Type B pancreatic cell (in vitro differentiated cells): ENCODE measurements at regions not wholly inside any gene's neighbourhood (a gene's known extent, or its start where the extent isn't known, plus 50 kb on each side); places are given as distances from the start of the nearest gene placed in this dataset.
A peak's percentile ranks its signal among the peaks of the same experiment; 100 is the strongest.

Experiments
- DNase-seq: peaks from one replicate; pipeline ENCODE4 v3.0.0; 2021; ENCODE audit warnings: mixed read lengths; ENCODE audit not compliant: unreplicated experiment; ENCODE audit errors: extremely low spot score
- H3K27ac Mint-ChIP-seq: 2 replicates; pipeline ENCODE4 v1.8.0; 2021; ENCODE audit warnings: mild to moderate bottlenecking, mixed read lengths
- H3K27me3 Mint-ChIP-seq: 2 replicates; pipeline ENCODE4 v1.8.0; 2021; ENCODE audit warnings: mixed read lengths
- H3K36me3 Mint-ChIP-seq: 2 replicates; pipeline ENCODE4 v1.8.0; 2021; ENCODE audit warnings: mixed read lengths
- H3K4me1 Mint-ChIP-seq: one replicate; pipeline ENCODE4 v1.8.0; 2021; ENCODE audit warnings: mixed read lengths; ENCODE audit not compliant: unreplicated experiment
- H3K4me3 Mint-ChIP-seq: 2 replicates; pipeline ENCODE4 v1.8.0; 2021; ENCODE audit warnings: mild to moderate bottlenecking, mixed read lengths
- H3K9me3 Mint-ChIP-seq: 2 replicates; pipeline ENCODE4 v1.8.0; 2021; ENCODE audit warnings: mixed read lengths
- TF ChIP-seq, protein P1 (sequence below): fragments of 200-600 bp; sonication (generic); conservative IDR thresholded peaks from 2 replicates; pipeline ENCODE4 v1.5.0; 2021; ENCODE audit warnings: antibody characterized with exemption, mild to moderate bottlenecking

DNA sequence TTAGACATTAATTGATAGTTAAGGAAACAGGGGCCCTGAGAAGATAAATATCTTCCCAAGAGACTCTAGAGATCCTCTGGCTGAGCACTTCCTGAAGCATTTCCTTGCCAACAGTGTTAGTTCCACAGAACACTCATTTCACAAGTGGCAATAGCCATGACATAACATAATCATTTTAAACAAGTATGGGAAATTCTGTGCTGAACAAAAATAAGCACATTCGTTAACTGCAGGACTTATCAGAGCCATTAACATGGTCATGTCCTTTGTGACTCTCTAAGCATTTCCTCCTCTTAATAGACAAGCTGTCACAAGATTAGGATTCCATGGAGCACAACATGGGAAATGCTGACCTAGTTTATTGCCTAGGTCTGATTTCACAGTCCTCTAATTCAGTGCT lies 184.9 kb downstream of the SNX18 start:
- H3K36me3 Mint-ChIP-seq = peaks cover 3% of the 10 kb centered on the region
- H3K4me1 Mint-ChIP-seq = peaks cover 36% of the 10 kb centered on the region
- H3K9me3 Mint-ChIP-seq = peaks cover 4% of the 10 kb centered on the region
- DNase-seq = no peak
- no peak overlapping the region for H3K27ac Mint-ChIP-seq
- H3K27me3 Mint-ChIP-seq = peaks cover 3% of the 10 kb centered on the region
- TF ChIP-seq, protein P1, sequence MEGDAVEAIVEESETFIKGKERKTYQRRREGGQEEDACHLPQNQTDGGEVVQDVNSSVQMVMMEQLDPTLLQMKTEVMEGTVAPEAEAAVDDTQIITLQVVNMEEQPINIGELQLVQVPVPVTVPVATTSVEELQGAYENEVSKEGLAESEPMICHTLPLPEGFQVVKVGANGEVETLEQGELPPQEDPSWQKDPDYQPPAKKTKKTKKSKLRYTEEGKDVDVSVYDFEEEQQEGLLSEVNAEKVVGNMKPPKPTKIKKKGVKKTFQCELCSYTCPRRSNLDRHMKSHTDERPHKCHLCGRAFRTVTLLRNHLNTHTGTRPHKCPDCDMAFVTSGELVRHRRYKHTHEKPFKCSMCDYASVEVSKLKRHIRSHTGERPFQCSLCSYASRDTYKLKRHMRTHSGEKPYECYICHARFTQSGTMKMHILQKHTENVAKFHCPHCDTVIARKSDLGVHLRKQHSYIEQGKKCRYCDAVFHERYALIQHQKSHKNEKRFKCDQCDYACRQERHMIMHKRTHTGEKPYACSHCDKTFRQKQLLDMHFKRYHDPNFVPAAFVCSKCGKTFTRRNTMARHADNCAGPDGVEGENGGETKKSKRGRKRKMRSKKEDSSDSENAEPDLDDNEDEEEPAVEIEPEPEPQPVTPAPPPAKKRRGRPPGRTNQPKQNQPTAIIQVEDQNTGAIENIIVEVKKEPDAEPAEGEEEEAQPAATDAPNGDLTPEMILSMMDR = no peak
- H3K4me3 Mint-ChIP-seq = no peak overlapping the region

DNA sequence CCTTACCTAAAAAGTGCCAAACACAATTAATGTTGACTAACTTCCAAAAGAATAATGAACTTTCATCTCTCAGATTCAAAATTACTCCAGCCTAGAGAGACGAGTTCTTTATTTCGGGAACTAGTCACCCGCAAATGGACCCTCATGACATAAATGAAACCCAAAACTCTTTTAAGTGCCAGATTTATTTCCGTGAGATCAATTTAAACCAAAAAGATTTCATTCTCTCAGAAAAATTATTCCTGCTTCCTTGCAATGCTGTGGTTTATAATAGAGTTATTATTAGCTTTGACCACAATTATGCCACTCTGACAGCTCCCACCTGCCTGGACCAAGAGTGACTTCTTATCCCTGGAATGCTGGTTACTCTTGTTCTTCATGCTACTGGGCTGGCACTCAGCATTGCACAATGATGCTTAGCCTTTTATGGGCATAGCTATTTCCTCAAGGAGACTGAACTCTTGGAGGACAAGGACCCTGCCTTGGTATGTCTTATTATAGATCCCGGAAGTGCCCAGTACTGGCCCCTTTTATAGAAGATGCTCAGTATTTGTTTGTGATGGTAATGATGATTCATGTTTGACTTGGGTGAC lies 183.5 kb downstream of the SNX18 start:
- H3K27ac Mint-ChIP-seq = peak overlapping the region; percentile 80
- H3K4me3 Mint-ChIP-seq = no peak overlapping the region
- peaks cover 32% of the 10 kb centered on the region for H3K4me1 Mint-ChIP-seq

DNA sequence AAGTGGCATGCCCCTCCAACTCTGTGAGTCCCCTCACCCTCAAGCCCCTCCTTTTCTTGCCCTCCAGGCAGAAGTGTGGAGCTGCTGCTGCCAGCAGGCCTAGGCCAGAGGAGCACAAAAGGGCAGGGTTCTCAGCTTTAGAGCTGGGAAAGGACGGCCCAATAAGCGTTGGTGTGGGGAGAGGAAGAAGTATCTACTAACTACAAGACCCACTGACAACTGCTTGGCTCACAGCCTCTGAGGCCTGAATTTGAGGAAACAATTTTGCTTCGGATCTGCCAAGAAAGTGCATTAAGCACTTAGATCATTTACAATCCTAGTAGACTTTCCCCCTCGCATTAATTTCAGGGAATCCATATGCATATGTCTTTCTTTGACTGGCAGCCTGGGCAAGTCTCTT lies 179.4 kb downstream of the SNX18 start:
- H3K27ac Mint-ChIP-seq = no peak overlapping the region
- TF ChIP-seq, protein P1 = no peak
- H3K4me1 Mint-ChIP-seq = peaks cover 16% of the 10 kb centered on the region
- H3K36me3 Mint-ChIP-seq = peaks cover 3% of the 10 kb centered on the region
- H3K4me3 Mint-ChIP-seq = no peak overlapping the region
- H3K27me3 Mint-ChIP-seq = no peaks in the 10 kb centered on the region
- DNase-seq = no peak
- peaks cover 4% of the 10 kb centered on the region for H3K9me3 Mint-ChIP-seq

More for the DNA sequence above, 183.5 kb downstream of the SNX18 start:
- H3K36me3 Mint-ChIP-seq = peaks cover 3% of the 10 kb centered on the region
- H3K27me3 Mint-ChIP-seq = peaks cover 2% of the 10 kb centered on the region
- H3K9me3 Mint-ChIP-seq = peaks cover 4% of the 10 kb centered on the region
- TF ChIP-seq, protein P1 = no peak
- no peak for DNase-seq

DNA sequence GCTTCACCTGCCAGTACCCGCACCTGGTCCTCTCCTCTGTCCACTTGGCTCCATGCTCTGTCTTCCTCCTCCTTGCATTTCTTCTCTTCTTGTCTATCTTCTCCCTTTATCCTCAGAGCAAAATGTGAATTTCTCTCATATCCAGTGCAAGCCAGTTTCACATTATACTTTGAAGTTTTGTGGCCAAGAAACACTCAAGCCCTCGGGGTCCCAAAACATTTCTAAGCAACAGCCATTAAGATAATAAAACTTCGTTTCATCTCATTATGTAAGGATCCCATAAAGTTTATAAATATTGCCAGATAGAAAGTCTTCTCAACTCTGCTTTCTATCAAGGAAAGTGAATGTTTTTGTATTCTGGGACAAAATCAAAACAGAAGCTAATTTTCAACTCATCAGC lies 178.8 kb downstream of the SNX18 start:
- H3K9me3 Mint-ChIP-seq = peaks cover 2% of the 10 kb centered on the region
- peaks cover 14% of the 10 kb centered on the region for H3K4me1 Mint-ChIP-seq
- H3K4me3 Mint-ChIP-seq = no peak overlapping the region
- no peak for DNase-seq
- H3K27ac Mint-ChIP-seq = peak overlapping the region; percentile 33
- H3K36me3 Mint-ChIP-seq = peaks cover 2% of the 10 kb centered on the region
- TF ChIP-seq, protein P1 = no peak
- no peaks in the 10 kb centered on the region for H3K27me3 Mint-ChIP-seq

DNA sequence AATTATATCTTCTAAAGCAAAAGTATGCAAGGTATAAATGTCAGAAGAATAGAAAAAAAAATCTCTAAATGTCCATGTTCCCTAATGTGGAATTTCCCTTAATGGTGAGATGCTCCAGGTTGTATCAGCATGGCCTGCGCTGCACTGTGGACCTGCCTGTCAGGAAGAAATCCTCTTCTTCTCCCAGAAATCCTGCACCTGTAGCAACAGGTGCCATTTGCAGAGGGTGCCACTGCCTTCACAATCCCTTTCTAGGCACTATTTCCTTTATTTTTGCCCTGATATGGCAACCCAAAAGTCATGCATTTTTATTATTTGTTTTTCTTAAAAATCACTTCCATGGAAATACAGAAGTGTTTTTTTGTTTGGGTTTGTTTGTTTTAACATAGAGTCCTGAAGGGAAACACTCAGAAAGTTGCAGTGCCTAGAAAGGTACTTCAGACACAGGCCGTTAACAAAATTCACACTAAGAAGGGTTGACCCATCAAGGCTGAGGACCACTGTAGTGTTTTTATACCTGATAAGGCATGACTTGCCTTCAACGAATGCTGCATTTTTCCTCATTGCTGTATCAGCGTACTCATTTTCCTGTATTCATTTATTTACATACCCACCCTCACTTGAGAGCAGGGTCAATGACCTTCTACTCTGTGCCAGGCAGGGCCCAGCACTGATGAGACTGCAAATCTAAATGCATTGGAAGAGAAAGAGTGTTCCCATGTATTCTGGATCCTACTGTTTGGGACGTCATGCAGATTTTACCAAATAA lies 177.8 kb downstream of the SNX18 start:
- TF ChIP-seq, protein P1 = no peak
- no peaks in the 10 kb centered on the region for H3K36me3 Mint-ChIP-seq
- H3K4me1 Mint-ChIP-seq = peaks cover 7% of the 10 kb centered on the region
- no peak for DNase-seq
- H3K27me3 Mint-ChIP-seq = no peaks in the 10 kb centered on the region
- H3K27ac Mint-ChIP-seq = no peak overlapping the region
- H3K9me3 Mint-ChIP-seq = no peaks in the 10 kb centered on the region
- no peak overlapping the region for H3K4me3 Mint-ChIP-seq
